Right lobe of liver (tissue), 6 donors: ENCODE measurements at regions not wholly inside any gene's neighbourhood (a gene's known extent, or its start where the extent isn't known, plus 50 kb on each side); places are given as distances from the start of the nearest gene placed in this dataset.
"Not testable (repeated sequence)": the region's sequence is repeated elsewhere in the genome, so short reads cannot be mapped to it uniquely, and the experiment has no call there.

Experiments
- ATAC-seq, 4 donors: fragments of 200-7000 bp; cut with Tn5 transposase; one replicate each; pipeline ENCODE4 v1.9.1; 2020; ENCODE audit warnings: mild to moderate bottlenecking in 4 of 4, moderate library complexity in 4 of 4
- DNase-seq, 3 donors: peaks; one replicate each; pipeline ENCODE4 v3.0.0-alpha.2; 2020
- H3K27ac ChIP-seq, 3 donors: fragments of 200-600 bp; one replicate each; pipeline ENCODE4 v1.8.0; 2022
- H3K27me3 ChIP-seq, 2 donors: fragments of 200-600 bp; one replicate each; pipeline ENCODE4 v1.8.0; 2022
- H3K36me3 ChIP-seq, 4 donors: fragments of 200-600 bp; sonication (generic) in 1 of 4; one replicate each; pipeline versions ENCODE4 v1.5.1 to v1.8.0; 2017 to 2022; ENCODE audit warnings: control low read depth in 1 of 4
- H3K4me1 ChIP-seq, 4 donors: fragments of 200-600 bp; sonication (generic) in 1 of 4; one replicate each; pipeline versions ENCODE4 v1.5.1 to v1.8.0; 2017 to 2022; ENCODE audit warnings: control low read depth in 1 of 4
- H3K4me3 ChIP-seq, 3 donors: fragments of 200-600 bp; one replicate each; pipeline ENCODE4 v1.8.0; 2022
- H3K9me3 ChIP-seq, 4 donors: fragments of 200-600 bp; sonication (generic) in 1 of 4; one replicate each; pipeline versions ENCODE4 v1.5.1 to v1.8.0; 2017 to 2022; ENCODE audit warnings: control low read depth in 1 of 4
- WGBS: methylation state at CpG from one replicate; pipeline ENCODE4 v1.1.6; 2018; ENCODE audit warnings: low coverage, low lambda C conversion rate; ENCODE audit not compliant: insufficient coverage; ENCODE audit errors: missing lambda C conversion rate; 5-methylcytosine and 5-hydroxymethylcytosine counted together
- intact Hi-C, 2 donors: fragments of 100-400 bp; cut with DNase I; formaldehyde crosslinking; loops; one replicate each; pipeline versions ENCODE4 v1.11.2 to v1.14.1; 2022
- TF ChIP-seq, protein P1 (sequence below), 4 donors: fragments of 200-600 bp in 3 of 4; fragments of 450-650 bp in 1 of 4; IDR thresholded peaks; one replicate each; pipeline versions ENCODE4 v1.5.1 to v1.8.0; 2016 to 2022; ENCODE audit warnings: antibody characterized with exemption in 4 of 4, mild to moderate bottlenecking in 2 of 4
- donor health status: DM: no; HTN: yes; CAD: no.
- donor health status: DM: no; HTN: no; CAD: no.
- donor health status: DM: no; HTN: no; CAD: no.
- donor health status: DM: no; HTN: yes; CAD: no.
- donor health status: DM: no; HTN: yes; CAD: no.

DNA sequence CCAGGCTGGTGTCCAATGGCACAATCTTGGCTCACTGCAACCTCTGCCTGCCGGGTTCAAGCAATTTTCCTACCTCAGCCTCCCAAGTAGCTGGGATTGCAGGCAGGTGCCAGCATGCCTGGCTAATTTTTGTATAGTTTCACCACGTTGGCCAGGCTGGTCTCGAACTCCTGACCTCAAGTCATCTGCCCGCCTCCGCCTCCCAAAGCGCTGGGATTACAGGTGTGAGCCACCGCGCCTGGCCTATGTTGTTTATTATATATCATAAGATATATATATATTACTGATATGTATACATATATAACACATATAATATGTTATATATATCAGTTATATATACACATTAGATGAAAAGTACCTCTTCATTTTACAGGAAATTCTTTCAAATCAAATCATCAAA is 914.7 kb downstream of the FOXD4L5 start:
- H3K27me3 ChIP-seq, H3K4me3 ChIP-seq, intact Hi-C loops, H3K9me3 ChIP-seq, H3K4me1 ChIP-seq, H3K27ac ChIP-seq, ATAC-seq, H3K36me3 ChIP-seq: not testable (repeated sequence)
- WGBS: 73% methylated on average over 3 of the region's 8 CpGs
- peak in 1 of 3 donors; percentile 17 for DNase-seq

DNA sequence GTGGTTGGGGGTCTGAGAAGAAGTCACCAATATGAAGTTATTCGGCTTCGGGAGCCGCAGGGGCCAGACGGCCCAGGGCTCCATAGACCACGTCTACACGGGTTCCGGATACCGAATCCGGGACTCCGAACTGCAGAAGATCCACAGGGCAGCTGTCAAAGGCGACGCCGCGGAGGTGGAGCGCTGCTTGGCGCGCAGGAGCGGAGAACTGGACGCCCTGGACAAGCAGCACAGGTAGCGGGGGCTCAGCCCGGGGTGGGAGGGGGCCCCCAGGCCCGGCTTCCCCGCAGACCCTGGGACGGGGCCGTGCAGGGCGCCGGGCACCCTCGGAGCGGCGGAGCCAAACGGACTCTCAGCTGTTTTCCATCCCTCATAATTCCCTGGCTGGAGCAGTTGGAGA is 915.4 kb downstream of the FOXD4L5 start:
- ATAC-seq, H3K9me3 ChIP-seq, intact Hi-C loops, H3K4me1 ChIP-seq, H3K36me3 ChIP-seq, H3K27ac ChIP-seq, H3K27me3 ChIP-seq: not testable (repeated sequence)
- H3K4me3 ChIP-seq: peak overlapping the region in 2 of 3 donors; percentile 26 to 39
- DNase-seq: peak in 1 of 3 donors; percentile 31
- no CpG with 5 or more reads among the region's 31 CpGs for WGBS

DNA sequence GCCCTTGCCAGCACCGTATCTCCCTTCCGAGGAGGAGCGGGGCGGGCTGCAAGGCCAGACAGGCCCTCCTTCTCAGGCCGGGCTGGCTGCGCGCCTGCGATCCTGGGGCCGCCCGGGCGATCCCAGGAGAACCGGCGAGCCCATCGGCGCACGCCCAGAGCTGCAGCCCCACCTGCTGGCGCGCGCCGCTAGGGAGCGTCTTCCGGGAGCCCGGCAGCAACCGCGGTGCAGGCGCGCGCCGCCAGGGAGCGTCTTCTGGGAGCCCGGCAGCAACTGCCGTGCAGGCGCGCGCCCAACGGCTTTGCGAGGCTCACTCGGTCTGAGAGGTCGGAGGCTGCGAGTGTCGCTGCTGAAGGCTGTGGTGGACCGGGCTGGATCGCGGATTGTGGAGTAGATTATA is 915.9 kb downstream of the FOXD4L5 start:
- H3K27ac ChIP-seq, intact Hi-C loops, H3K4me3 ChIP-seq, H3K27me3 ChIP-seq, H3K36me3 ChIP-seq, H3K4me1 ChIP-seq, H3K9me3 ChIP-seq: not testable (repeated sequence)
- 0% methylated on average over 8 of the region's 44 CpGs for WGBS
- peak; percentile 84 to 93 (median 91) for DNase-seq
- ATAC-seq: peak; percentile 100
- TF ChIP-seq, protein P1, sequence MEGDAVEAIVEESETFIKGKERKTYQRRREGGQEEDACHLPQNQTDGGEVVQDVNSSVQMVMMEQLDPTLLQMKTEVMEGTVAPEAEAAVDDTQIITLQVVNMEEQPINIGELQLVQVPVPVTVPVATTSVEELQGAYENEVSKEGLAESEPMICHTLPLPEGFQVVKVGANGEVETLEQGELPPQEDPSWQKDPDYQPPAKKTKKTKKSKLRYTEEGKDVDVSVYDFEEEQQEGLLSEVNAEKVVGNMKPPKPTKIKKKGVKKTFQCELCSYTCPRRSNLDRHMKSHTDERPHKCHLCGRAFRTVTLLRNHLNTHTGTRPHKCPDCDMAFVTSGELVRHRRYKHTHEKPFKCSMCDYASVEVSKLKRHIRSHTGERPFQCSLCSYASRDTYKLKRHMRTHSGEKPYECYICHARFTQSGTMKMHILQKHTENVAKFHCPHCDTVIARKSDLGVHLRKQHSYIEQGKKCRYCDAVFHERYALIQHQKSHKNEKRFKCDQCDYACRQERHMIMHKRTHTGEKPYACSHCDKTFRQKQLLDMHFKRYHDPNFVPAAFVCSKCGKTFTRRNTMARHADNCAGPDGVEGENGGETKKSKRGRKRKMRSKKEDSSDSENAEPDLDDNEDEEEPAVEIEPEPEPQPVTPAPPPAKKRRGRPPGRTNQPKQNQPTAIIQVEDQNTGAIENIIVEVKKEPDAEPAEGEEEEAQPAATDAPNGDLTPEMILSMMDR (IDR thresholded peaks at IDR 0.05): peak; percentile 23 to 40 (median 34)

DNA sequence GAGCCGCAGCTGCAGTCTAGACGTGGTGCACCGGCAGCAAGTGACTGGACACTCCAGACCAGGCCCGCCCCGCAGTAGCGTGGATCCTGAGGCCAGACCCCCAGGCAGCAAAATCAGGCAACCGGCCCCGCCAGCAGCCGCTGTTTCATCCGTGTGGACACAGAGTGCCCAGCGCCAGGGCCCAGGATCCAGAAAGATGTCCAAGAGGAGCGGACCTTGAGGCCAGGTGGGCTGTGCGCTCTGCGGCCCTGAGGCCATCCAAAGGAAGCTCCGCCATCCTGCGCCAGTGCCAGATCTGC is 916.4 kb downstream of the FOXD4L5 start:
- H3K4me1 ChIP-seq, H3K27ac ChIP-seq, H3K27me3 ChIP-seq, H3K9me3 ChIP-seq, intact Hi-C loops, H3K36me3 ChIP-seq, ATAC-seq: not testable (repeated sequence)
- WGBS: no CpG with 5 or more reads among the region's 16 CpGs
- peak in 1 of 3 donors; percentile 24 for DNase-seq
- peak overlapping the region in 2 of 3 donors; percentile 26 to 37 for H3K4me3 ChIP-seq

DNA sequence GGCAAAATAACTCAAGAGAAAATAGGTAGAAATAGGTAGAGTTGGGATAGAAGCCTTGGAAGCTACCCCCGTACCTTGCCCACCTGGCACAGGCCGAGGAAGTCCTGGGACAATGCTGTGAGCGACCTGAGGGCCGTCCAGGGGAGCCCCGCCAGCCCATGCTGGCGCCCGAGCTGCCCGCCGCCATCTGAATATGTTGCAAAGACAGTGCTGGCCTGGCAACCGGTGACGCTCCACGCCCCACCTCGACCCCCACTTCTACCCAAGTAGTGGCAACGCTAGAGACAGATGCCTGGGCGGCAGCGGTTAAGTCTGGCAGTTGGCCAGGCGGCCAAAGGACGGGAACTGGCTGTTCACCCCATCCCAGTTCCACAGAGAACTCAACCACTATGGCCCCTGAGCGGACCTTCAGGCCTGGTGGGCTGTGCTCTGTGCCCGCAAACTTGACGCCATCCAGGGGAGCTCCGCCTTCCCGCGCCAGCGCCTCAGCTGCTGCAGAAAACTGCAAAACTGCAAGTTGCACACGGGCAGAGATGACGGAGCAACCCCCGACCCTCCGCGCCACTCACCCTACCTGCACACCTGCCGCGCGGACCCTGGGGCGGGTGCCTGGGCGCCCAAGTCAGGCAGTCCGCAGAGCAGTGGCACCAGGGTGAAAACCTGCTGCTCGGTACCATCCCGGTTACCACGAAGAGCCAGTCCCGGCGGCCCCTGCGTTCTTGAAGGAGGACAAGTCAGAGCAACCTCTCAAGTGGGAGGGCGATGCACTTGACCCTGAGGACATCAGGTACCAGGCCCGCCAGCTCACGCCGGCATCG is 917.0 kb downstream of the FOXD4L5 start:
- H3K4me1 ChIP-seq, H3K9me3 ChIP-seq, intact Hi-C loops, H3K36me3 ChIP-seq, H3K27me3 ChIP-seq, H3K27ac ChIP-seq, ATAC-seq: not testable (repeated sequence)
- peak overlapping the region in 2 of 3 donors; percentile 26 to 37 for H3K4me3 ChIP-seq
- 33% methylated on average over 14 of the region's 47 CpGs for WGBS
- DNase-seq: peak; percentile 14 to 52 (median 30)
